Psoas muscle (tissue), 7 donors: ENCODE measurements at regions not wholly inside any gene's neighbourhood (a gene's known extent, or its start where the extent isn't known, plus 50 kb on each side); places are given as distances from the start of the nearest gene placed in this dataset.
"Not testable (repeated sequence)": the region's sequence is repeated elsewhere in the genome, so short reads cannot be mapped to it uniquely, and the experiment has no call there.

Experiments used
- ATAC-seq, 4 donors: fragments of 200-7000 bp; cut with Tn5 transposase; one replicate each; pipeline ENCODE4 v1.9.1; 2020; ENCODE audit warnings: moderate library complexity in 3 of 4, mild to moderate bottlenecking in 2 of 4
- DNase-seq, 2 donors: peaks; one replicate each; pipeline ENCODE4 v3.0.0-alpha.2; 2020
- H3K27ac ChIP-seq: fragments of 200-600 bp; one replicate; pipeline ENCODE4 v1.8.0; 2022
- H3K27me3 ChIP-seq, 3 donors: fragments of 200-600 bp in 1 of 3; one replicate each; pipeline versions ENCODE4 v1.6.1 to v1.8.0; 2013 to 2022; ENCODE audit warnings: low read length in 2 of 3, mild to moderate bottlenecking in 2 of 3, moderate library complexity in 1 of 3; ENCODE audit not compliant: insufficient read depth in 3 of 3
- H3K36me3 ChIP-seq, 2 donors: fragments of 200-600 bp in 1 of 2; one replicate each; pipeline versions ENCODE4 v1.6.1 to v1.8.0; 2013 to 2022; ENCODE audit warnings: low read depth in 1 of 2, mild to moderate bottlenecking in 1 of 2, moderate library complexity in 1 of 2; ENCODE audit not compliant: insufficient read depth in 1 of 2
- H3K4me1 ChIP-seq: fragments of 200-600 bp; one replicate; pipeline ENCODE4 v1.8.0; 2022
- H3K4me3 ChIP-seq: fragments of 200-600 bp; one replicate; pipeline ENCODE4 v1.8.0; 2022; ENCODE audit warnings: mild to moderate bottlenecking
- H3K9me3 ChIP-seq: fragments of 200-600 bp; one replicate; pipeline ENCODE4 v1.8.0; 2022
- WGBS, 3 donors: extraction: QIAGEN DNeasy Blood & Tissue Kit; methylation state at CpG; one replicate each; pipeline versions ENCODE4 v1.1.6 to v1.1.7; 2013; 5-methylcytosine and 5-hydroxymethylcytosine counted together
- intact Hi-C, 2 donors: fragments of 100-400 bp; cut with DNase I; formaldehyde crosslinking; loops; one replicate each; pipeline versions ENCODE4 v1.11.0 to v1.14.2; 2022
- TF ChIP-seq, protein P1 (sequence below): fragments of 200-600 bp; IDR thresholded peaks from one replicate; pipeline ENCODE4 v1.8.0; 2022; ENCODE audit warnings: antibody characterized with exemption
- donor health status: healthy with polysubstance abuse.
- donor health status: DM: no; HTN: no; CAD: no; lungs with moderate emphysema.
- donor health status: Bipolar disorder and iron deficiency.
- donor health status: healthy.
- donor health status: DM: yes; HTN: yes; CAD: no.
- donor health status: DM: no; HTN: no; CAD: no.
- donor health status: DM: yes; HTN: yes; CAD: no.

DNA sequence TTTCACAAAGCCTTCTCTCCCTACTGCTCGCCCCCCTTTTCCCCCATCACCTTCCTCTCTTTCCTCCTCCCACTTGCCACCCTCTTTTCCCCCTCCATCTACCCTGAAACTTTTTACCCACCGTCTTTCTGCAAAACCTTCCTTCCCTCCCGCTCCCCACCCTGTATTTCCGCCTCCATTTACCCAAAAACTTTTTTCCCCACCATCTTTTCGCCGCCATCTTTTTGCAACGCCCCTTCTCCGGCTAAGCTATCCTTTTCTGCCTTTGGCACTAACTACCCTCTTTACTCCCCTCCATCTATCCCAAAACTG, 205.2 kb upstream of the WSB1 start:
- Histone ChIP-seq H3K4me3 (no peak overlapping the region), H3K27me3 (no peaks in the 10 kb centered on the region), H3K4me1 (no peaks in the 10 kb centered on the region), H3K36me3 (no peaks in the 10 kb centered on the region), H3K9me3 (no peaks in the 10 kb centered on the region), H3K27ac (no peak overlapping the region)
- no peak for DNase-seq
- WGBS, 3 donors, result 54 to 59% (median 57%) methylated on average over 8 of the region's 8 CpGs
- ATAC-seq, result no peak
- intact Hi-C loops, result no loop called here
- TF ChIP-seq, protein P1, sequence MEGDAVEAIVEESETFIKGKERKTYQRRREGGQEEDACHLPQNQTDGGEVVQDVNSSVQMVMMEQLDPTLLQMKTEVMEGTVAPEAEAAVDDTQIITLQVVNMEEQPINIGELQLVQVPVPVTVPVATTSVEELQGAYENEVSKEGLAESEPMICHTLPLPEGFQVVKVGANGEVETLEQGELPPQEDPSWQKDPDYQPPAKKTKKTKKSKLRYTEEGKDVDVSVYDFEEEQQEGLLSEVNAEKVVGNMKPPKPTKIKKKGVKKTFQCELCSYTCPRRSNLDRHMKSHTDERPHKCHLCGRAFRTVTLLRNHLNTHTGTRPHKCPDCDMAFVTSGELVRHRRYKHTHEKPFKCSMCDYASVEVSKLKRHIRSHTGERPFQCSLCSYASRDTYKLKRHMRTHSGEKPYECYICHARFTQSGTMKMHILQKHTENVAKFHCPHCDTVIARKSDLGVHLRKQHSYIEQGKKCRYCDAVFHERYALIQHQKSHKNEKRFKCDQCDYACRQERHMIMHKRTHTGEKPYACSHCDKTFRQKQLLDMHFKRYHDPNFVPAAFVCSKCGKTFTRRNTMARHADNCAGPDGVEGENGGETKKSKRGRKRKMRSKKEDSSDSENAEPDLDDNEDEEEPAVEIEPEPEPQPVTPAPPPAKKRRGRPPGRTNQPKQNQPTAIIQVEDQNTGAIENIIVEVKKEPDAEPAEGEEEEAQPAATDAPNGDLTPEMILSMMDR, result no peak

- 65 to 66% (median 66%) methylated on average over 29 of the region's 29 CpGs for WGBS, 3 donors
- intact Hi-C loops, result not testable (repeated sequence)
Observed at GRCh38 chr17:27089079-27089928, 204.6 kb upstream of the WSB1 start.

GRCh38 chr17:27089929-27090247, 204.0 kb upstream of the WSB1 start:
- H3K27me3 ChIP-seq, result no peaks in the 10 kb centered on the region
- no peaks in the 10 kb centered on the region for H3K36me3 ChIP-seq
- H3K27ac ChIP-seq, result no peak overlapping the region
- ATAC-seq, result no peak
- no peaks in the 10 kb centered on the region for H3K9me3 ChIP-seq
- no peaks in the 10 kb centered on the region for H3K4me1 ChIP-seq
- no peak overlapping the region for H3K4me3 ChIP-seq
- intact Hi-C loops, result no loop called here
- 86 to 94% (median 91%) methylated on average over 1 of the region's 1 CpG for whole genome bisulfite sequencing, 3 donors
- no peak for DNase-seq
- TF ChIP-seq, protein P1, result no peak

More at GRCh38 chr17:27089079-27089928, 204.6 kb upstream of the WSB1 start:
- not testable (repeated sequence) for ATAC-seq, H3K4me1 ChIP-seq, H3K9me3 ChIP-seq, H3K4me3 ChIP-seq, H3K27me3 ChIP-seq, H3K27ac ChIP-seq, H3K36me3 ChIP-seq, DNase-seq

- whole genome bisulfite sequencing, 3 donors, result 83 to 88% (median 84%) methylated on average over 10 of the region's 10 CpGs
- not testable (repeated sequence) for DNase-seq
Observed at GRCh38 chr17:27090450-27091042, 203.4 kb upstream of the WSB1 start.

DNA sequence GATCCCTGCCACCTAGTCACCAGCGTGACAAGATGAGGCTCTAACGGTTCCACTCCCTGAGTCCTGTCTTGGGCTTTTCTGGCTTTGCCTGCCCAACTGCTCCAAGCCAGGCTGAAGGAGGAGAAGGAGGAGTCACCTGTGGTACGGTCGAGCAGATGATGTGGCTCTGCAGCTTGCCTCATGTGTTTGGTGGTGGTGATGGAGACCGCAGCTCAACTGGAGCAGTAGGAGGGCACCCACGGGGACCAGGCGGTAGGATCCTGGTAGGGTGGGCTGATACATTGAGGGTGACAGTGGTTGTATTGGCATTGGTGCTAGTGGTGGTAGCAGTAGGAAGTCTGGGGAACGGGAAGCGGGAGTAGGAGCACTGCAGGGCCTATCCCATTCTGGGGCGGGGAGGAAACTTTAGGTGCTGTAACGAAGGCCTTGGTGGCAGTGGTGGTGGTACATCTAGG, 202.8 kb upstream of the WSB1 start:
- ATAC-seq (no peak), DNase-seq (no peak)
- H3K4me3 ChIP-seq, result no peak overlapping the region
- intact Hi-C loops, result no loop called here
- 79 to 87% (median 80%) methylated on average over 11 of the region's 11 CpGs for WGBS, 3 donors
- H3K36me3 ChIP-seq, result no peaks in the 10 kb centered on the region
- H3K4me1 ChIP-seq, result no peaks in the 10 kb centered on the region
- TF ChIP-seq, protein P1, result no peak
- H3K27ac ChIP-seq, result no peak overlapping the region
- H3K27me3 ChIP-seq, result no peaks in the 10 kb centered on the region
- no peaks in the 10 kb centered on the region for H3K9me3 ChIP-seq

More at GRCh38 chr17:27090450-27091042, 203.4 kb upstream of the WSB1 start:
- H3K9me3 ChIP-seq, H3K4me1 ChIP-seq, H3K27ac ChIP-seq, ATAC-seq, H3K27me3 ChIP-seq, H3K36me3 ChIP-seq, intact Hi-C loops, H3K4me3 ChIP-seq: not testable (repeated sequence)

GRCh38 chr17:27094179-27094578, 199.7 kb upstream of the WSB1 start:
- H3K27me3 ChIP-seq, H3K4me3 ChIP-seq, H3K36me3 ChIP-seq, H3K9me3 ChIP-seq, H3K27ac ChIP-seq, ATAC-seq, intact Hi-C loops, DNase-seq, H3K4me1 ChIP-seq: not testable (repeated sequence)
- 85 to 89% (median 87%) methylated on average over 1 of the region's 1 CpG for WGBS, 3 donors

GRCh38 chr17:27095821-27096220, 198.1 kb upstream of the WSB1 start:
- H3K27ac ChIP-seq, DNase-seq, H3K4me3 ChIP-seq, intact Hi-C loops, H3K27me3 ChIP-seq, H3K4me1 ChIP-seq, ATAC-seq, H3K36me3 ChIP-seq, H3K9me3 ChIP-seq: not testable (repeated sequence)
- WGBS, 3 donors, result 88 to 96% (median 90%) methylated on average over 4 of the region's 4 CpGs

- H3K36me3 ChIP-seq, H3K27me3 ChIP-seq, H3K4me1 ChIP-seq, H3K4me3 ChIP-seq, H3K9me3 ChIP-seq, DNase-seq, H3K27ac ChIP-seq, intact Hi-C loops, ATAC-seq: not testable (repeated sequence)
- WGBS, 3 donors, result 78 to 92% (median 85%) methylated on average over 1 to 2 of the region's 2 CpGs
Observed at GRCh38 chr17:27099266-27099665, 194.6 kb upstream of the WSB1 start.
